Uterus (tissue), 3 donors: ENCODE measurements at regions not wholly inside any gene's neighbourhood (a gene's known extent, or its start where the extent isn't known, plus 50 kb on each side); places are given as distances from the start of the nearest gene placed in this dataset.
"Not testable (repeated sequence)": the region's sequence is repeated elsewhere in the genome, so short reads cannot be mapped to it uniquely, and the experiment has no call there.

Experiments
- DNase-seq, 2 donors: peaks; one replicate each; pipeline ENCODE4 v3.0.0-alpha.2; 2019 to 2020
- H3K27ac ChIP-seq, 2 donors: fragments of 200-600 bp; sonication (generic); 1 replicate in 1 of 2; 2 replicates in 1 of 2; pipeline ENCODE4 v1.5.1; 2016 to 2018
- H3K27me3 ChIP-seq, 2 donors: fragments of 200-600 bp; sonication (generic); one replicate each; pipeline ENCODE4 v1.5.1; 2018 to 2019; ENCODE audit warnings: control low read depth in 1 of 2
- H3K36me3 ChIP-seq, 2 donors: fragments of 200-600 bp; sonication (generic); one replicate each; pipeline ENCODE4 v1.5.1; 2019; ENCODE audit warnings: control low read depth in 1 of 2
- H3K4me1 ChIP-seq, 2 donors: fragments of 200-600 bp; sonication (generic); one replicate each; pipeline ENCODE4 v1.5.1; 2018 to 2019; ENCODE audit warnings: control low read depth in 1 of 2
- H3K4me3 ChIP-seq, 2 donors: fragments of 200-600 bp; sonication (generic); 1 replicate in 1 of 2; 2 replicates in 1 of 2; pipeline ENCODE4 v1.5.1; 2018 to 2019; ENCODE audit warnings: mild to moderate bottlenecking in 1 of 2
- H3K9me3 ChIP-seq, 2 donors: fragments of 200-600 bp; sonication (generic); one replicate each; pipeline ENCODE4 v1.5.1; 2019; ENCODE audit warnings: control low read depth in 1 of 2
- POLR2A ChIP-seq, 2 donors: fragments of 450-650 bp; IDR thresholded peaks; one replicate each; pipeline ENCODE4 v1.6.1; 2016; ENCODE audit warnings: antibody characterized with exemption in 2 of 2, mild to moderate bottlenecking in 1 of 2, moderate library complexity in 1 of 2
- intact Hi-C: fragments of 100-400 bp; cut with DNase I; formaldehyde crosslinking; loops from one replicate; pipeline ENCODE4 v1.15.1; 2023; ENCODE audit warnings: low total_unique reads
- TF ChIP-seq, protein P1 (sequence below), 4 experiments: fragments of 200-600 bp in 2 of 4; fragments of 450-650 bp in 2 of 4; sonication (generic) in 2 of 4; IDR thresholded peaks; one replicate each; pipeline ENCODE4 v1.5.1; 2016 to 2019; ENCODE audit warnings: antibody characterized with exemption in 4 of 4, mild to moderate bottlenecking in 2 of 4, moderate library complexity in 1 of 4
- donor health status: DM: yes; HTN: yes; CAD: no.

DNA sequence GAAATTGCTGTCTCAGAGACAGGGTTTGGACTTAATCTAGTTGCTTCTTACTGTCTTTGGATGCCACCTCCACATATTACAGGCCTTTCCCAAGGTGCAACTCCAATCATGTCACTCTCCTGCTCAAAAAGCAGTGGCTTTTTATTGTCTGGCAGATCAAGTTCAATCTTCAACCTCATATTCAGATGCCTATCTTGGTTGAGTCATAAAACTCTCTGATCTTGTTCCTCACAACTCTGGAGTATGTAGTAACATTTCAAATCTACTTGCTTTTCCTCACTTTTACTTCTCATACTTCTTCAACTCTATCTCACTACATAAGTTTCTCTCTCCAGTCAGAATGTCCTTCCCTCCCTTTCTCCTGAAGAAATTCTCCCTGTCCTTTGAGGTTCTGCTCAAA lies 180.6 kb downstream of the VSIG4 start:
- Histone ChIP-seq H3K27me3 (no peaks in the 10 kb centered on the region), H3K9me3 (no peaks in the 10 kb centered on the region), H3K27ac (no peak overlapping the region), H3K36me3 (no peaks in the 10 kb centered on the region), H3K4me1 (no peaks in the 10 kb centered on the region), H3K4me3 (no peak overlapping the region)
- TF ChIP-seq, protein P1, sequence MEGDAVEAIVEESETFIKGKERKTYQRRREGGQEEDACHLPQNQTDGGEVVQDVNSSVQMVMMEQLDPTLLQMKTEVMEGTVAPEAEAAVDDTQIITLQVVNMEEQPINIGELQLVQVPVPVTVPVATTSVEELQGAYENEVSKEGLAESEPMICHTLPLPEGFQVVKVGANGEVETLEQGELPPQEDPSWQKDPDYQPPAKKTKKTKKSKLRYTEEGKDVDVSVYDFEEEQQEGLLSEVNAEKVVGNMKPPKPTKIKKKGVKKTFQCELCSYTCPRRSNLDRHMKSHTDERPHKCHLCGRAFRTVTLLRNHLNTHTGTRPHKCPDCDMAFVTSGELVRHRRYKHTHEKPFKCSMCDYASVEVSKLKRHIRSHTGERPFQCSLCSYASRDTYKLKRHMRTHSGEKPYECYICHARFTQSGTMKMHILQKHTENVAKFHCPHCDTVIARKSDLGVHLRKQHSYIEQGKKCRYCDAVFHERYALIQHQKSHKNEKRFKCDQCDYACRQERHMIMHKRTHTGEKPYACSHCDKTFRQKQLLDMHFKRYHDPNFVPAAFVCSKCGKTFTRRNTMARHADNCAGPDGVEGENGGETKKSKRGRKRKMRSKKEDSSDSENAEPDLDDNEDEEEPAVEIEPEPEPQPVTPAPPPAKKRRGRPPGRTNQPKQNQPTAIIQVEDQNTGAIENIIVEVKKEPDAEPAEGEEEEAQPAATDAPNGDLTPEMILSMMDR (IDR thresholded peaks at IDR 0.05) = no peak
- TF ChIP-seq POLR2A (IDR thresholded peaks at IDR 0.05) = no peak
- intact Hi-C loops = no loop called here
- no peak for DNase-seq

DNA sequence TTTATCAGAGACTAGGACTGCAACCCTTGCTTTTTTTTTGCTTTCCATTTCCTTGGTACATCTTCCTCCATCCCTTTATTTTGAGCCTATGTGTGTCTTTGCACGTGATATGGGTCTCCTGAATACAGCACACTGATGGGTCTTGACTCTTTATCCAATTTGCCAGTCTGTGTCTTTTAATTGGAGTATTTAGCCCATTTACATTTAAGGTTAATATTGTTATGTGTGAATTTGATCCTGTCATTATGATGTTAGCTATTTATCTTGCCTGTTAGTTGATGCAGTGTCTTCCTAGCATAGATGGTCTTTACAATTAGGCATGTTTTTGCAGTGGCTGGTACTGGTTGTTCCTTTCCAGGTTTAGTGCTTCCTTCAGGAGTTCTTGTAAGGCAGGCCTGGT lies 185.4 kb downstream of the VSIG4 start:
- H3K27me3 ChIP-seq, DNase-seq, H3K4me1 ChIP-seq, intact Hi-C loops, H3K4me3 ChIP-seq, H3K36me3 ChIP-seq, H3K9me3 ChIP-seq, H3K27ac ChIP-seq: not testable (repeated sequence)

DNA sequence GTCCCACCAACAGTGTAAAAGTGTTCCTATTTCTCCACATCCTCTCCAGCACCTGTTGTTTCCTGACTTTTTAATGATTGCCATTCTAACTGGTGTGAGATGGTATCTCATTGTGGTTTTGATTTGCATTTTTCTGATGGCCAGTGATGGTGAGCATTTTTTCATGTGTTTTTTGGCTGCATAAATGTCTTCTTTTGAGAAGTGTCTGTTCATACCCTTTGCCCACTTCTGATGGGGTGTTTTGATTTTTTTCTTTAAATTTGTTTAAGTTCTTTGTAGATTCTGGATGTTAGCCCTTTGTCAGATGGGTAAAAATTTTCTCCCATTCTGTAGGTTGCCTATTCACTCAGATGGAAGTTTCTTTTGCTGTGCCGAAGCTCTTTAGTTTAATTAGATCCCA lies 183.9 kb downstream of the MSN start:
- H3K27ac ChIP-seq, H3K4me1 ChIP-seq, H3K4me3 ChIP-seq, intact Hi-C loops, DNase-seq, H3K36me3 ChIP-seq, H3K27me3 ChIP-seq, H3K9me3 ChIP-seq: not testable (repeated sequence)

DNA sequence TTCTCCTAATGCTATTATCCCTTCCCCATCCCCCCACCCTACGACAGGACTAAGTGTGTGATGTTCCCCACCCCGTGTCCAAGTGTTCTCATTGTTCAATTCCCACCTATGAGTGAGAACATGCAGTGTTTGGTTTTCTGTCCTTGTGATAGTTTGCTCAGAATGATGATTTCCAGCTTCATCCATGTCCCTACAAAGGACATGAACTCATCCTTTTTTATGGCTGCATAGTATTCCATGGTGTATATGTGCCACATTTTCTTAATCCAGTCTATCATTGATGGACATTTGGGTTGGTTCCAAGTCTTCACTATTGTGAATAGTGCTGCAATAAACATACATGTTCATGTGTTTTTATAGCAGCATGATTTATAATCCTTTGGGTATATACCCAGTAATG lies 183.4 kb downstream of the MSN start:
- DNase-seq, H3K4me1 ChIP-seq, H3K36me3 ChIP-seq, H3K27me3 ChIP-seq, intact Hi-C loops, H3K4me3 ChIP-seq, H3K27ac ChIP-seq, H3K9me3 ChIP-seq: not testable (repeated sequence)

DNA sequence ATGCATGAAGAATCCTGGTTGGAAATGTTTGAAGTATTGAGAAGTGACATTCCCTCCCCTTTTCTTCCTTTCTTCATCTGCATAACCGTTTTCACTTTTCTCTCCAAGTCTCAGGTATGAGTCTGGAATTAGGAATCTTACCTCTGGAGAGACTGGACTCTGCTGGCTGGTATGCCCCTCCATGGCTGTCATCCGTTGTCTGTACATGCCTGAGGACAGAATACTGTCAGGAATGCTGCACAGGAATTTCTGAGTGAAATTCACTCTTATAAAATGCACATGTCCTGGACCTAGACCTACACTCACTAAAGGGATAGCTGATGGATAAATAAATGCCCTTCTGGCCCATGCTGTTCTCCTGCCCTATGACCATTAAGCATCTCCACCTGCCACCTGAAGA lies 179.5 kb downstream of the MSN start:
- Histone ChIP-seq H3K4me3 (no peak overlapping the region), H3K4me1 (no peaks in the 10 kb centered on the region), H3K27ac (no peak overlapping the region), H3K36me3 (no peaks in the 10 kb centered on the region), H3K27me3 (no peaks in the 10 kb centered on the region), H3K9me3 (no peaks in the 10 kb centered on the region)
- TF ChIP-seq, protein P1 (IDR thresholded peaks at IDR 0.05) = no peak
- no peak for TF ChIP-seq POLR2A (IDR thresholded peaks at IDR 0.05)
- intact Hi-C loops = no loop called here
- DNase-seq = no peak

DNA sequence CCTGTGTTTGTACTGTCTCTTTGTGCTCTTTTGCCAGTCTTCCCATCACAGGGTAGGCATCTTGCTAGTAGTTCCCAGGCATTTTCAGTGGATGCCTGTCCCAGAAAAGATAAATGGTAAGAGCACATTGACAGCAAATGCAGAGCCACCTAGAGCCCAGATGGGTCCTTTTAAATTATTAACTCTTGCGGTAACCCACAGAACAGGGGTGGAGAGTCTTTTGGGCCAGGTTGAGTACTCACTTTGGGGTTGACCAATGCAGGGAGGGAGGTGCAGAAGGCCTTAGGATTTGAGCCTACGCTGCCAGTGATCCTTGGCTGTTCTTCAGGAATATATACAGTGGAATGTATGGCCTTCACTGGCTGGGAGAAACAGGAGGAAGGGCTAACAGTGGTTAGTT lies 173.8 kb downstream of the MSN start:
- H3K9me3 ChIP-seq = no peaks in the 10 kb centered on the region
- H3K4me3 ChIP-seq = no peak overlapping the region
- no peak for DNase-seq
- no peak overlapping the region for H3K27ac ChIP-seq
- H3K4me1 ChIP-seq = no peaks in the 10 kb centered on the region
- no peaks in the 10 kb centered on the region for H3K27me3 ChIP-seq
- H3K36me3 ChIP-seq = no peaks in the 10 kb centered on the region
- TF ChIP-seq POLR2A (IDR thresholded peaks at IDR 0.05) = no peak
- TF ChIP-seq, protein P1 (IDR thresholded peaks at IDR 0.05) = no peak
- intact Hi-C loops = no loop called here

DNA sequence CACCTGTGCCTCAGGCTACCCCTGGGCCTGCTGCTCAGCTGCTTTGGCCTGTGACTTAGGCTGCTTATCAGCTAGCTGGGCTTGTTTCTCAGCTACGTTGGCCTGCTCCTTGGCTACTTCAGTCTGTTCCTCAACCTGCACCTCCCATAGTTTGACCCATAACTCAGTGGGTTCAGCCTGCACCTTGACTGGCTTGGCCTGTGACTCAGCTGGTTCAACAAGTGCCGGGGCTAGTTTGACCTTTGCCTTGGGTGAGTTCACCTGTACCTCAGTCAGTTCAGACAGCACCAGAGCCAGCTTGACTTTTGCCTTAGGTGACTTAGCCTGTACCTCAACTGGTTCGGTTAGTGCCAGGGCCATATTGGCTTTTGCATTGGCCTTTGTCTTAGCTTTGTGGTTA lies 171.2 kb downstream of the MSN start:
- no peaks in the 10 kb centered on the region for H3K27me3 ChIP-seq
- no peaks in the 10 kb centered on the region for H3K36me3 ChIP-seq
- no peak for DNase-seq
- no peaks in the 10 kb centered on the region for H3K9me3 ChIP-seq
- H3K27ac ChIP-seq = no peak overlapping the region
- no peaks in the 10 kb centered on the region for H3K4me1 ChIP-seq
- no peak overlapping the region for H3K4me3 ChIP-seq
- no peak for TF ChIP-seq POLR2A (IDR thresholded peaks at IDR 0.05)
- TF ChIP-seq, protein P1 (IDR thresholded peaks at IDR 0.05) = no peak
- intact Hi-C loops = no loop called here
